PC-9 (cell line): ENCODE measurements at regions not wholly inside any gene's neighbourhood (a gene's known extent, or its start where the extent isn't known, plus 50 kb on each side); places are given as distances from the start of the nearest gene placed in this dataset.
"Not testable (repeated sequence)": the region's sequence is repeated elsewhere in the genome, so short reads cannot be mapped to it uniquely, and the experiment has no call there.

ENCODE experiments used
- BruUV-seq: library from RNA; stranded (reverse); fragments of 400-500 nt; replicated peaks from 2 replicates; lab custom pipeline; 2021; lab: Mats Ljungman, UMichigan
- CTCF ChIA-PET: fragments of 300-600 bp; sonication (Branson Sonifier 250); formaldehyde crosslinking; loops from one replicate; lab custom pipeline; 2022; ENCODE audit warnings: antibody characterized with exemption; lab: Charles Lee
- POLR2A ChIA-PET: fragments of 300-600 bp; sonication (Branson Sonifier 250); formaldehyde crosslinking; loops from one replicate; lab custom pipeline; 2022; ENCODE audit warnings: antibody characterized with exemption; ENCODE audit not compliant: unreplicated experiment; lab: Charles Lee
- DNase-seq, 2 experiments: peaks; one replicate each; pipeline versions ENCODE4 v3.0.0 to v3.0.0-alpha.2; 2015 to 2022; ENCODE audit warnings: mixed read lengths in 1 of 2
- H2AFZ ChIP-seq: fragments of 200-600 bp; sonication (generic); 2 replicates; pipeline ENCODE4 v1.8.1; 2017; ENCODE audit warnings: antibody characterized with exemption
- H3F3A ChIP-seq: fragments of 200-600 bp; sonication (generic); 2 replicates; pipeline ENCODE4 v1.8.1; 2017; ENCODE audit warnings: antibody characterized with exemption, mild to moderate bottlenecking, low read depth; ENCODE audit not compliant: insufficient read depth
- H3K27ac ChIP-seq: fragments of 200-600 bp; sonication (generic); 2 replicates; pipeline ENCODE4 v1.6.1; 2016; ENCODE audit warnings: mixed run types
- H3K27me3 ChIP-seq: fragments of 200-600 bp; sonication (generic); 2 replicates; pipeline ENCODE4 v1.6.1; 2016; ENCODE audit warnings: low read depth, mixed run types; ENCODE audit not compliant: insufficient read depth
- H3K36me3 ChIP-seq: fragments of 200-600 bp; sonication (generic); 2 replicates; pipeline ENCODE4 v1.6.1; 2016; ENCODE audit warnings: low read depth, mixed run types
- H3K4me1 ChIP-seq: fragments of 200-600 bp; sonication (generic); replicated peaks from 2 replicates; pipeline ENCODE4 v1.6.1; 2016; ENCODE audit warnings: mixed run types; ENCODE audit not compliant: insufficient read depth
- H3K4me2 ChIP-seq: fragments of 200-600 bp; sonication (generic); 2 replicates; pipeline ENCODE4 v1.6.1; 2017; ENCODE audit warnings: mixed run types
- H3K4me3 ChIP-seq: fragments of 200-600 bp; sonication (generic); 2 replicates; pipeline ENCODE4 v1.6.1; 2016; ENCODE audit warnings: mixed run types
- H3K79me2 ChIP-seq: fragments of 200-600 bp; sonication (generic); 2 replicates; pipeline ENCODE4 v1.6.1; 2017; ENCODE audit warnings: low read depth, mixed run types
- H3K9me2 ChIP-seq: fragments of 200-600 bp; sonication (generic); 2 replicates; pipeline ENCODE4 v1.8.1; 2017; ENCODE audit warnings: mild to moderate bottlenecking; ENCODE audit not compliant: insufficient read depth
- H3K9me3 ChIP-seq: fragments of 200-600 bp; sonication (generic); 2 replicates; pipeline ENCODE4 v1.8.1; 2016; ENCODE audit warnings: low read depth; ENCODE audit not compliant: insufficient read depth
- H4K20me1 ChIP-seq: fragments of 200-600 bp; sonication (generic); 2 replicates; pipeline ENCODE4 v1.8.1; 2017; ENCODE audit not compliant: insufficient read depth
- CTCF ChIP-seq: fragments of 200-600 bp; sonication (generic); conservative IDR thresholded peaks from 2 replicates; pipeline ENCODE4 v1.6.1; 2017; ENCODE audit warnings: mixed run types, antibody characterized with exemption, mild to moderate bottlenecking, moderate library complexity
- EZH2 ChIP-seq: fragments of 200-600 bp; sonication (generic); IDR thresholded peaks from 2 replicates; pipeline ENCODE4 v1.8.0; 2017; ENCODE audit warnings: antibody characterized with exemption, low read depth
- intact Hi-C: fragments of 100-400 bp; cut with micrococcal nuclease; formaldehyde crosslinking; loops from one replicate; pipeline ENCODE4 v1.10.0; 2022; ENCODE audit not compliant: unreplicated experiment

- H3K4me3 ChIP-seq, DNase-seq, H3K4me1 ChIP-seq, H3K9me3 ChIP-seq, H3K4me2 ChIP-seq, POLR2A ChIA-PET, H3F3A ChIP-seq, H3K79me2 ChIP-seq, H3K9me2 ChIP-seq, H3K36me3 ChIP-seq, H2AFZ ChIP-seq, intact Hi-C loops, H3K27ac ChIP-seq, BruUV-seq, CTCF ChIA-PET, H4K20me1 ChIP-seq: not testable (repeated sequence)
- peaks cover 36% of the 10 kb centered on the region for H3K27me3 ChIP-seq
These were observed 244.3 kb downstream of the TMEM121 start for GRCh38 chr14:105770619-105771216.

GRCh38 chr14:105771261-105772226, 245.2 kb downstream of the TMEM121 start:
- H2AFZ ChIP-seq, H3K4me2 ChIP-seq, H3K36me3 ChIP-seq, H3K9me2 ChIP-seq, H4K20me1 ChIP-seq, H3F3A ChIP-seq, H3K4me1 ChIP-seq, H3K9me3 ChIP-seq, H3K4me3 ChIP-seq, H3K27ac ChIP-seq, intact Hi-C loops, H3K79me2 ChIP-seq, BruUV-seq, POLR2A ChIA-PET, CTCF ChIA-PET, DNase-seq: not testable (repeated sequence)
- H3K27me3 ChIP-seq, result peaks cover 33% of the 10 kb centered on the region

- intact Hi-C loops, DNase-seq, CTCF ChIA-PET: not testable (repeated sequence)
These were observed 246.4 kb downstream of the TMEM121 start for GRCh38 chr14:105772710-105773250.

GRCh38 chr14:105773584-105773983, 247.2 kb downstream of the TMEM121 start:
- ChIA-PET POLR2A (interaction anchor here (0.8 kb wide), 1 partner anchor 20 kb away, joined by 16 read pairs; no protein-coding TSS in a partner anchor), CTCF (no interaction called here)
- Histone ChIP-seq H3K4me2 (no peak overlapping the region), H3K27me3 (peaks cover 35% of the 10 kb centered on the region), H3K4me3 (no peak overlapping the region), H3K27ac (no peak overlapping the region), H3K36me3 (no peaks in the 10 kb centered on the region), H2AFZ (no peak overlapping the region), H3K79me2 (no peaks in the 10 kb centered on the region), H3F3A (no peaks in the 10 kb centered on the region), H3K9me2 (no peaks in the 10 kb centered on the region), H4K20me1 (no peaks in the 10 kb centered on the region), H3K9me3 (no peaks in the 10 kb centered on the region), H3K4me1 (no peaks in the 10 kb centered on the region)
- intact Hi-C loops, result no loop called here
- BruUV-seq, result no TSS peak
- no peak for DNase-seq
- TF ChIP-seq EZH2 (no peak), CTCF (no peak)

More at GRCh38 chr14:105772710-105773250, 246.4 kb downstream of the TMEM121 start:
- H3K4me3 ChIP-seq, H3K4me1 ChIP-seq, H3K9me3 ChIP-seq, POLR2A ChIA-PET, H3K27ac ChIP-seq, BruUV-seq, H3F3A ChIP-seq, H3K4me2 ChIP-seq, H2AFZ ChIP-seq, H3K79me2 ChIP-seq, H3K36me3 ChIP-seq, H4K20me1 ChIP-seq, H3K9me2 ChIP-seq: not testable (repeated sequence)
- peaks cover 31% of the 10 kb centered on the region for H3K27me3 ChIP-seq
